ENCODE measurements at regions not wholly inside any gene's neighbourhood (a gene's known extent, or its start where the extent isn't known, plus 50 kb on each side); places are given as distances from the start of the nearest gene placed in this dataset.

- no peak for DNase-seq (ENCODE audit: low read depth in 2 of 2)
These were observed 87.9 kb downstream of the THBS2 start for GRCh38 chr6:169165561-169166300.

DNA sequence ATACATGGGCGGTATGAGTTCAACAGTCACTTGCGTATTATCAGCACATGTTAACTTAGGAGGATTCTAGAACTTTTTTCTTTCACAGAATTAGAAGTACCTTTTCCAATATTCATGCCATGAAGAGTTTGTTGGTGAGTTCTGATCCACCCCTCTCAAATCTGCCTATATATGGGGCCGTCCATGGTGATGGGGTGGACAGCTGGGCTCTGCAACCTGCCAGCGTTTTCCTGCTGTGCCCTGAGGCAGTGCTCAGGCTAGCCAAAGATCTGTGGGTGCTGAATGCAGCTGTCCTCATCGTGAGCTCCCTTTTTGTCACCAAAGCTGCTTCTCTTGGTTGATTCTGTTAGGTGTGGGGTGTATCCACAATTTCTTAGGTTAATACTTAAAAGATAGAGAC, 88.7 kb downstream of the THBS2 start:
- DNase-seq (ENCODE audit: low read depth in 2 of 2), result no peak

- DNase-seq (ENCODE audit: low read depth in 2 of 2), result no peak
These were observed 89.2 kb downstream of the THBS2 start for GRCh38 chr6:169164451-169164850.

DNA sequence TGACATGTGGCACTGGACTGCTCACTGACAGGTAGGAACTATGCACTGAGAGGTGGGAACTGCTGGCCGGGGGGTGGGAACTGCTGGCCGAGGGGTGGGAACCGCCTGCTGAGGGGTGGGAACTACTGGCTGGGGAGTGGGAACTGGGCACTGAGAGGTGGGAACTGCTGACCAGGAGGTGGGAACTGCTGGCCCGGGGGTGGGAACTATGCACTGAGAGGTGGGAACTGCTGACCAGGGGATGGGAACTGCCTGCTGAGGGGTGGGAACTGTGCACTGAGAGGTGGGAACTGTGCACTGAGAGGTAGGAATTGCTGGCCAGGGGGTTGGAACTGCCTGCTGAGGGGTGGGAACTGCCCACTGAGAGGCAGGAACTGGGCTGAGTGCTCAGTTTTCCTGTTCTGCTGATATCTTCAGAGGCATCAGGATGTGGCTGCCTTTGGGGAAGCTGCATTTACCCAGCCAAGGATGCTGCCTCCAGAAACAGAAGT, 90.2 kb downstream of the THBS2 start:
- DNase-seq (ENCODE audit: low read depth in 2 of 2), result no peak

GRCh38 chr6:169162752-169163407, 90.8 kb downstream of the THBS2 start:
- no peak for DNase-seq (ENCODE audit: low read depth in 2 of 2)

DNA sequence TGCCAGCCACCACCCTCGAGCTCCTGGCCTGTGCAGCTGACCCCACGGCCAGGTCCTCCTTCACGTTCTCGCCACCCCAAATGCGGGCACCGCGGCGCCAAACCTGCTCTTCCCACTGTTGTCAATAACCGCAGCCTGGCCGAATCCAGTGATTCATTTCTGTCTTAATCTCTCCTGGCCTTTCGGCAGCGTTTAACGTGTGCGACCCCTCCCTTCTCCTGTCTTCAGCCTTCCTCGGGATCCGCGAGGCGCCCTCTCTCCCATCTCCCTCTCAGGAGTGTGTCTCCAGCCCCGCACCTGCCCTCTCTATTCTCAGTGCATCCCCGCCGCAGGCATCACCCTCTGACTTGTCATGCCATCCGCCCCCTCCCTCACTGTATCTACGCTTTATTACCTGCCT, 91.4 kb downstream of the THBS2 start:
- no peak for DNase-seq (ENCODE audit: low read depth in 2 of 2)

- no peak for DNase-seq (ENCODE audit: low read depth in 2 of 2)
These were observed 92.0 kb downstream of the THBS2 start for GRCh38 chr6:169161572-169162167.

- no peak for DNase-seq (ENCODE audit: low read depth in 2 of 2)
These were observed 92.6 kb downstream of the THBS2 start for GRCh38 chr6:169160855-169161560.

- no peak for DNase-seq (ENCODE audit: low read depth in 2 of 2)
These were observed 93.4 kb downstream of the THBS2 start for GRCh38 chr6:169160091-169160854.

GRCh38 chr6:169159331-169159730, 94.3 kb downstream of the THBS2 start:
- no peak for DNase-seq (ENCODE audit: low read depth in 2 of 2)

GRCh38 chr6:169158691-169159090, 95.0 kb downstream of the THBS2 start:
- DNase-seq (ENCODE audit: low read depth in 2 of 2), result no peak

DNA sequence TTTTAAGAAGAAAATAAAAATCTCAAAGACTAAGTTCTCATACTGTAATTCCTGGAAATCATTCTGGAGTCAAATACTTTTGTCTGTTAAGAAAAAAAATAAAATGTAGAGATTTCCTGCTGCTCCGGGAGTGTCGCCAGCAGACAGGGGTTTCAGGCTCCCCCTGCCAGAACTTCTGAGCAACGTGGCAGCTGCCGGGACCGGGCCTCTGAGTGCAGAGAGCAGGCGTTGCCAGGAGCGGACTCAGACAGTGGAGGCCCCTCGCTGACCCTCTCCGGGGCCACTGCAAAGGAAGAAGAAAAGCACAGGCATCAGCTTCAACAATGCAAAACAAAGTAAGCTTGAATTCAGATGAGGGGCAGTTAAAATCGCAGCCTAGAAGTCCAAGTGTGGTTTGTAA, 95.5 kb downstream of the THBS2 start:
- no peak for DNase-seq (ENCODE audit: low read depth in 2 of 2)

DNA sequence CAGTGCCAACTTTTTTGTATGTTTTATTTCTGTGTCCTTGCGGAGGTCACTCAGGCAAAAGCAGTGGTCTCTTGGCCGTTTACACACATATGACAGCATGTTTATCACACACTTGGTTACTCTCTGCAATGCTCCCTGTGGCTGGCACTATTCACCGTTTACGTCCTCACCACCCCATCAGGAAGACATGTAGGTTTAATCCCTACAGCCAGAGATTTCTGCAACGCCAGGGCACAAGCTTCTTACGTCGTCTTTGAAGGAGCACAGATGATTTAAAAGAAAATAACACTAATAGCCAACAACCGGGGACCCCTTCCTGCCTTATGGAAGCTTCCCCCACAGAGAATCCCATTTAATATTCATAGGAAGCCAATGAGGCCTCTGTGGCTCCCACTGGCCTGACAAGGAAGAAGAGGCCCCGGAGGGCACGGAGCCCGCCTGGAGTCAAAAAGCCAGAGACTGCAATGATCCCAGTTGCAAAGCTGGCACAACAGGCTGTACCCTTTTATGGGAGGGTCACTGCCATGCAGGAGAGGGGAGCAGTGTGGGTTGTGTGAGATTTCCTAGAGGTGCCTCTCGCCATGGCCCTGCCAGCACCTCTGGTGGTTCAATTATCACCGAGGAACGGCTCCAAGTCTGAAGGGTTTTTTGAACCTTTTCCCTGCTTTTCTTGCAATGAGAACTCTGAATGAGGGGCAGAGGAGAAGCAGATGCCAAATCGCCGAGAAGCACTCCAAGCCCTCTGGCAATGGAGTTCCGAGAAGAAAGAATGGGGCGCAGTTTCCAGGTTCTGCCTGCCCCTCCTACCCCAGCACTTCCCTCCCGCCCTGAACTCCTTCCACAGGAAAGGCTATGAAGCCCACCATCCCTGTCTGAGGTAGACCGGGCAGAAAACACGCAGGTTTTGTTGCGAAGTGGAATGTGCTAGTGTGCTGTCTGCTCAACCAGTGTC, 96.2 kb downstream of the THBS2 start:
- DNase-seq (ENCODE audit: low read depth in 2 of 2), result no peak

GRCh38 chr6:169156793-169157147, 96.9 kb downstream of the THBS2 start:
- DNase-seq (ENCODE audit: low read depth in 2 of 2), result no peak

- no peak for DNase-seq (ENCODE audit: low read depth in 2 of 2)
These were observed 97.4 kb downstream of the THBS2 start for GRCh38 chr6:169156108-169156792.

DNA sequence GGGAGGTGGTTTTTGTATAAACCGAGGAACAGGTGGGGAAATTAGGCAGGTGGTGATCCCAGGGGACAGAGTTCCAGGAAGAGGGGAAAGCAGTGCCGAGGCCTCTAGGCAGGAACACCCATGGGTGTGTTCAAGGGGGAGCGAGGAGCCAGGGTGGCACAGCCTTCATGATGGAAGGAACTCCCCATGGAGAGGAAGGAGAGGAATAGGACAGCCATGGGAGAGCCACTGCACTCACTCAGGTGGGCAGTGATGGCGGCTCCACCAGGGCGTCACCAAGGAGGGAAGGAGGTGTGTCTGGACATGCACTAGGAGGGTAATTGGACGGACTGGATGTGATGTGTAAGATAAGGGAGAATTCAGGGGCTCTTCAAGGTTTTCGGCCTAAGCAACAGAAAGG, 98.2 kb downstream of the THBS2 start:
- no peak for DNase-seq (ENCODE audit: low read depth in 2 of 2)

GRCh38 chr6:169153401-169153800, 100.2 kb downstream of the THBS2 start:
- DNase-seq (ENCODE audit: low read depth in 2 of 2), result no peak

- DNase-seq (ENCODE audit: low read depth in 2 of 2), result no peak
These were observed 107.1 kb downstream of the THBS2 start for GRCh38 chr6:169146521-169146920.

DNA sequence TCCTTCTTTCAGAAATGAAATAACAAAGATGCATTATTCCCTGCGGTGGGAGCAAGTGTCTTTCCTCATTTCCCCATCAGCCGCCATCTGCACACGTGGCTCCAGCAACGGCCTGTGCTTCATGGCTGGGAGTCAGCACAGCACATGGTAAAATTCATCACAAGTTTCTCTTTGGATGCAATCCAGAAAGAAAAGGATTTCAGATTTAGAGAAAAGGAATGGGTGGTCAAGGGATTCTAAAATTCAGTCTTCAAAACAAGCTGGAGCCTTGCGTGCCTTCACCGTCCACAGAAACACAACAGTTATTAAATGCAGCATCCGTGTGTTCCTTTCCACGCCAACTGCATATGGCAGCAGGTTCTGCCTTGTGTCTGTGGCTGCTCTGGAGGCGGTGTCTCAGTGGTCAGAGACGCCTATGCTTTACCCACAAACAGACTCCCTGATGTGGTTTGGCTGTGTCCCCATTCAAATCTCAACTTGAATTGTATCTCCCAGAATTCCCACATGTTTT, 107.6 kb downstream of the THBS2 start:
- no peak for DNase-seq (ENCODE audit: low read depth in 2 of 2)

DNA sequence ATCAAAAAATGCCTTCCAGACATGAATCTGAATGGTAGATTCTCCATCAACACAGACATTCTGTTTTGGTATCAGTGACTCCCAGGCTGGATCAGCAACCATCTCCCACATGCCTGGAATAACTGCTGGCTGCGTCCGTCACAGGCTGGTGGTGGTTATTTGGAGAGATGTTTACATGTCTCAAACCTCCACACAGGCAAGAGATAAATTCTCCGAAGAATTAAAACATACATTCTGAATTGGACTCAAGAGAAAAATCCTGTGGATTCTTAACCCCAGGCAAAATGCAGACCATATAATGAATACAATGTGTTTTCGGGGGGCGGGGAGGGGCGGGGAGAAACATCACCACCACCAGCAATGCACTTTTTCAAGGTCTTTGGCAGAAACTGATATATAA, 108.2 kb downstream of the THBS2 start:
- DNase-seq (ENCODE audit: low read depth in 2 of 2), result no peak

Measured in stimulated activated CD4-positive, alpha-beta T cell treated with anti-CD3 and anti-CD28 coated beads, Interleukin-1b, Interleukin-23, amount 100 ng/mL, for 4 hours (primary cell).